ENCODE measurements at regions not wholly inside any gene's neighbourhood (a gene's known extent, or its start where the extent isn't known, plus 50 kb on each side); places are given as distances from the start of the nearest gene placed in this dataset.

DNA sequence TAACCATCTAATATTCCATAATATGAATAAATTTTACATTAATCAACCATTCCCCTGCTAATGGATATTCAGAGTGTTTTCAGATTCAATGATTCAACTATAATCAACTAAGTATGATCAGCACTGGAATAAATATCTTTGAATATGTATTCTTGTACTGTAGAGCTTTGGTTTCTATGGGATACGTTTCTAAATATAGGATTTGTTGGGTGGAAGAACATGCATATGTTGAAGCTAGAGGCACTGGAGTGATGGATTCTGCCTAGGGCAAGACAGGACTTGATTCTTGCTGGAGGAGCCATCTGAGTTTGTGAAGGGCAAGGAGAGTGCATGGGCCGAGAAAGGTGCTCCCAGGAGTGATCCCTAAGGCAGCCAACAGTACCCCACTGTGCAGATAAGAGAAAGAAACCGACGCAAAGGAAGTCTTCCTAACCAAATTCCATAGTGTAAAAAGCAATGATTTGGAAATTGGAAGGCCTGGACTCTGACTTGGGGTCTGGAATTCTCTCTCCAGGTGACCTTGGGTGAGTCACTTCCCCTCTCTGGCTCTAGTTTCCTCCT, 418.7 kb downstream of the PREX1 start:
- TF ChIP-seq NFIC (IDR thresholded peaks at IDR 0.05) (no peak), ZBTB7A (IDR thresholded peaks at IDR 0.05; ENCODE audit: low read depth) (no peak), CREB1 (IDR thresholded peaks at IDR 0.05; ENCODE audit: low read depth) (no peak), YY1 (IDR thresholded peaks at IDR 0.05; ENCODE audit: low read depth) (no peak), TEAD4 (IDR thresholded peaks at IDR 0.05) (no peak), EGR1 (IDR thresholded peaks at IDR 0.05) (no peak), FOXM1 (IDR thresholded peaks at IDR 0.05; ENCODE audit: borderline replicate concordance, low read depth) (no peak), MAX (IDR thresholded peaks at IDR 0.05) (no peak), USF1 (IDR thresholded peaks at IDR 0.05) (no peak), TAF1 (IDR thresholded peaks at IDR 0.05; ENCODE audit: low read depth) (no peak)
- TF ChIP-seq, protein P1, sequence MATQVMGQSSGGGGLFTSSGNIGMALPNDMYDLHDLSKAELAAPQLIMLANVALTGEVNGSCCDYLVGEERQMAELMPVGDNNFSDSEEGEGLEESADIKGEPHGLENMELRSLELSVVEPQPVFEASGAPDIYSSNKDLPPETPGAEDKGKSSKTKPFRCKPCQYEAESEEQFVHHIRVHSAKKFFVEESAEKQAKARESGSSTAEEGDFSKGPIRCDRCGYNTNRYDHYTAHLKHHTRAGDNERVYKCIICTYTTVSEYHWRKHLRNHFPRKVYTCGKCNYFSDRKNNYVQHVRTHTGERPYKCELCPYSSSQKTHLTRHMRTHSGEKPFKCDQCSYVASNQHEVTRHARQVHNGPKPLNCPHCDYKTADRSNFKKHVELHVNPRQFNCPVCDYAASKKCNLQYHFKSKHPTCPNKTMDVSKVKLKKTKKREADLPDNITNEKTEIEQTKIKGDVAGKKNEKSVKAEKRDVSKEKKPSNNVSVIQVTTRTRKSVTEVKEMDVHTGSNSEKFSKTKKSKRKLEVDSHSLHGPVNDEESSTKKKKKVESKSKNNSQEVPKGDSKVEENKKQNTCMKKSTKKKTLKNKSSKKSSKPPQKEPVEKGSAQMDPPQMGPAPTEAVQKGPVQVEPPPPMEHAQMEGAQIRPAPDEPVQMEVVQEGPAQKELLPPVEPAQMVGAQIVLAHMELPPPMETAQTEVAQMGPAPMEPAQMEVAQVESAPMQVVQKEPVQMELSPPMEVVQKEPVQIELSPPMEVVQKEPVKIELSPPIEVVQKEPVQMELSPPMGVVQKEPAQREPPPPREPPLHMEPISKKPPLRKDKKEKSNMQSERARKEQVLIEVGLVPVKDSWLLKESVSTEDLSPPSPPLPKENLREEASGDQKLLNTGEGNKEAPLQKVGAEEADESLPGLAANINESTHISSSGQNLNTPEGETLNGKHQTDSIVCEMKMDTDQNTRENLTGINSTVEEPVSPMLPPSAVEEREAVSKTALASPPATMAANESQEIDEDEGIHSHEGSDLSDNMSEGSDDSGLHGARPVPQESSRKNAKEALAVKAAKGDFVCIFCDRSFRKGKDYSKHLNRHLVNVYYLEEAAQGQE (IDR thresholded peaks at IDR 0.05; ENCODE audit: low read depth), result no peak

GRCh38 chr20:48407710-48408109, 420.1 kb downstream of the PREX1 start:
- TF ChIP-seq TAF1 (IDR thresholded peaks at IDR 0.05; ENCODE audit: low read depth) (no peak), YY1 (IDR thresholded peaks at IDR 0.05; ENCODE audit: low read depth) (no peak), EGR1 (IDR thresholded peaks at IDR 0.05) (no peak), FOXM1 (IDR thresholded peaks at IDR 0.05; ENCODE audit: borderline replicate concordance, low read depth) (no peak), TEAD4 (IDR thresholded peaks at IDR 0.05) (no peak), USF1 (IDR thresholded peaks at IDR 0.05) (no peak), EP300 (IDR thresholded peaks at IDR 0.05; ENCODE audit: borderline replicate concordance) (no peak), MAX (IDR thresholded peaks at IDR 0.05) (no peak), CREB1 (IDR thresholded peaks at IDR 0.05; ENCODE audit: low read depth) (no peak), ZBTB7A (IDR thresholded peaks at IDR 0.05; ENCODE audit: low read depth) (no peak), TCF12 (IDR thresholded peaks at IDR 0.05; ENCODE audit: low read depth) (no peak), NFIC (IDR thresholded peaks at IDR 0.05) (no peak)
- TF ChIP-seq, protein P1 (IDR thresholded peaks at IDR 0.05; ENCODE audit: low read depth), result no peak

- TF ChIP-seq EGR1 (IDR thresholded peaks at IDR 0.05), result no peak
- TF ChIP-seq TEAD4 (IDR thresholded peaks at IDR 0.05), result no peak
- TF ChIP-seq NFIC (IDR thresholded peaks at IDR 0.05), result no peak
- TF ChIP-seq EP300 (IDR thresholded peaks at IDR 0.05; ENCODE audit: borderline replicate concordance), result no peak
- no peak for TF ChIP-seq FOXM1 (IDR thresholded peaks at IDR 0.05; ENCODE audit: borderline replicate concordance, low read depth)
- TF ChIP-seq YY1 (IDR thresholded peaks at IDR 0.05; ENCODE audit: low read depth), result no peak
- TF ChIP-seq CEBPB (IDR thresholded peaks at IDR 0.05), result no peak
- TF ChIP-seq, protein P1 (IDR thresholded peaks at IDR 0.05; ENCODE audit: low read depth), result no peak
- no peak for TF ChIP-seq RAD21 (IDR thresholded peaks at IDR 0.05; ENCODE audit: low read depth)
- no peak for TF ChIP-seq ZBTB7A (IDR thresholded peaks at IDR 0.05; ENCODE audit: low read depth)
- no peak for TF ChIP-seq CREB1 (IDR thresholded peaks at IDR 0.05; ENCODE audit: low read depth)
- no peak for TF ChIP-seq TCF12 (IDR thresholded peaks at IDR 0.05; ENCODE audit: low read depth)
- no peak for TF ChIP-seq TAF1 (IDR thresholded peaks at IDR 0.05; ENCODE audit: low read depth)
- no peak for TF ChIP-seq USF1 (IDR thresholded peaks at IDR 0.05)
- no peak for TF ChIP-seq MAX (IDR thresholded peaks at IDR 0.05)
Measured at GRCh38 chr20:48406912-48407340, 420.9 kb downstream of the PREX1 start.

Measured in Ishikawa (cell line).